Dedifferentiated amniotic fluid mesenchymal stem cell (primary cell): ENCODE measurements at regions not wholly inside any gene's neighbourhood (a gene's known extent, or its start where the extent isn't known, plus 50 kb on each side); places are given as distances from the start of the nearest gene placed in this dataset.

Source experiments
- DNase-seq: peaks from one replicate; pipeline ENCODE4 v3.0.0-alpha.2; 2016; ENCODE audit errors: extremely low spot score

- DNase-seq = no peak
These were observed 89.2 kb downstream of the KCNRG start for GRCh38 chr13:50104493-50104892.

- DNase-seq = no peak
These were observed 91.3 kb downstream of the KCNRG start for GRCh38 chr13:50106559-50106958.

GRCh38 chr13:50107205-50107604 is 92.0 kb downstream of the KCNRG start:
- no peak for DNase-seq

GRCh38 chr13:50114961-50115360 is 99.7 kb downstream of the KCNRG start:
- no peak for DNase-seq

GRCh38 chr13:50115695-50116094 is 100.5 kb downstream of the KCNRG start:
- no peak for DNase-seq

- no peak for DNase-seq
These were observed 101.3 kb downstream of the KCNRG start for GRCh38 chr13:50116430-50116973.

GRCh38 chr13:50119591-50119990 is 104.3 kb downstream of the KCNRG start:
- DNase-seq = no peak

- DNase-seq = no peak
These were observed 107.2 kb downstream of the KCNRG start for GRCh38 chr13:50122455-50122854.

- no peak for DNase-seq
These were observed 107.8 kb downstream of the KCNRG start for GRCh38 chr13:50123002-50123401.

- DNase-seq = no peak
These were observed 108.2 kb downstream of the KCNRG start for GRCh38 chr13:50123515-50123861.

GRCh38 chr13:50123862-50124535 is 108.8 kb downstream of the KCNRG start:
- DNase-seq = peak; percentile 67

- peak; percentile 90 for DNase-seq
These were observed 109.5 kb downstream of the KCNRG start for GRCh38 chr13:50124536-50125303.

GRCh38 chr13:50125304-50125553 is 110.0 kb downstream of the KCNRG start:
- DNase-seq = no peak

- peak; percentile 80 for DNase-seq
These were observed 110.5 kb downstream of the KCNRG start for GRCh38 chr13:50125554-50126262.

GRCh38 chr13:50126263-50126992 is 111.2 kb downstream of the KCNRG start:
- DNase-seq = no peak

GRCh38 chr13:50126993-50127725 is 111.9 kb downstream of the KCNRG start:
- no peak for DNase-seq

GRCh38 chr13:50127726-50128291 is 112.6 kb downstream of the KCNRG start:
- DNase-seq = no peak

GRCh38 chr13:50128428-50128931 is 113.2 kb downstream of the KCNRG start:
- no peak for DNase-seq

- no peak for DNase-seq
These were observed 113.9 kb downstream of the KCNRG start for GRCh38 chr13:50129081-50129705.

- no peak for DNase-seq
These were observed 114.5 kb downstream of the KCNRG start for GRCh38 chr13:50129706-50130122.
